ENCODE measurements at regions not wholly inside any gene's neighbourhood (a gene's known extent, or its start where the extent isn't known, plus 50 kb on each side); places are given as distances from the start of the nearest gene placed in this dataset.

DNA sequence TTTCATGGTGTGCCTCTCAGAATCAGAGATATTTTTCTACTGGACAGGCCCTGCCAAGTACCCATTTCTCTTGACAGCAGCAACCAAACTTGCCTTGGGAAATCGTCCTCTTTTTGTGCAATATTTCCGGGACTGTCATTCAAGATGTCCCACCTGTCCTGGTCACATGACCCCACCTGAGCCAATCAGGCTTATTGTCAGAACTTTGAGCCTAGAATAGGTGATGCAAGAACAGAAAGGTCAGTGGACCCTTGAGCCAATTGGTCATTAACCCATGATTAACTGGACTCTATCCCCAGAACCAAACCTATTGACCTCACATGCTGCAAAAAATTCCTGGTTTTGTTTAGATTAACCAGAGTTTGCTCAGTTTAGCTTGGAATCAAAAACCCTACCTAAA lies 108.3 kb upstream of the TOP1 start:
- Histone ChIP-seq H4K20me1 (ENCODE audit: control insufficient read depth, insufficient read depth, low read depth, low read length) (no peaks in the 10 kb centered on the region), H3K79me2 (ENCODE audit: control insufficient read depth, low read length) (no peaks in the 10 kb centered on the region), H3K27me3 (ENCODE audit: control insufficient read depth, low read length) (no peaks in the 10 kb centered on the region), H3K36me3 (ENCODE audit: control insufficient read depth, low read length) (no peaks in the 10 kb centered on the region; the same call in 1 of the 2 replicates), H3K4me1 (ENCODE audit: control insufficient read depth, low read length) (peaks cover 59% of the 10 kb centered on the region), H3F3A (ENCODE audit: control insufficient read depth, insufficient read depth) (peaks cover 9% of the 10 kb centered on the region), H3K4me2 (ENCODE audit: low read length) (no peak overlapping the region), H3K9me3 (ENCODE audit: control insufficient read depth, insufficient read depth, low read length) (no peaks in the 10 kb centered on the region), H3K4me3 (ENCODE audit: low read length) (no peak overlapping the region), H3K9me2 (replicated peaks; ENCODE audit: control insufficient read depth, low read length) (no peaks in the 10 kb centered on the region), H3K27ac (ENCODE audit: low read depth, low read length) (no peak overlapping the region)
- no peak for TF ChIP-seq CTCF (IDR thresholded peaks at IDR 0.05; ENCODE audit: low read depth, low read length, poor library complexity, severe bottlenecking)

GRCh38 chr20:40922865-40923264 lies 105.8 kb upstream of the TOP1 start:
- H3F3A ChIP-seq (ENCODE audit: control insufficient read depth, insufficient read depth) = peaks cover 28% of the 10 kb centered on the region
- no peaks in the 10 kb centered on the region for H3K27me3 ChIP-seq (ENCODE audit: control insufficient read depth, low read length)
- H3K27ac ChIP-seq (ENCODE audit: low read depth, low read length) = no peak overlapping the region
- H3K4me1 ChIP-seq (ENCODE audit: control insufficient read depth, low read length) = peaks cover 71% of the 10 kb centered on the region
- no peaks in the 10 kb centered on the region; the same call in 1 of the 2 replicates for H3K36me3 ChIP-seq (ENCODE audit: control insufficient read depth, low read length)
- H3K4me2 ChIP-seq (ENCODE audit: low read length) = peak overlapping the region; percentile 26
- TF ChIP-seq CTCF (IDR thresholded peaks at IDR 0.05; ENCODE audit: low read depth, low read length, poor library complexity, severe bottlenecking) = no peak
- no peak for TF ChIP-seq EZH2phosphoT487 (IDR thresholded peaks at IDR 0.05; ENCODE audit: borderline replicate concordance, low read length)
- H3K9me2 ChIP-seq (replicated peaks; ENCODE audit: control insufficient read depth, low read length) = no peaks in the 10 kb centered on the region
- no peaks in the 10 kb centered on the region for H3K79me2 ChIP-seq (ENCODE audit: control insufficient read depth, low read length)
- no peaks in the 10 kb centered on the region for H4K20me1 ChIP-seq (ENCODE audit: control insufficient read depth, insufficient read depth, low read depth, low read length)
- no peaks in the 10 kb centered on the region for H3K9me3 ChIP-seq (ENCODE audit: control insufficient read depth, insufficient read depth, low read length)
- H3K4me3 ChIP-seq (ENCODE audit: low read length) = no peak overlapping the region

DNA sequence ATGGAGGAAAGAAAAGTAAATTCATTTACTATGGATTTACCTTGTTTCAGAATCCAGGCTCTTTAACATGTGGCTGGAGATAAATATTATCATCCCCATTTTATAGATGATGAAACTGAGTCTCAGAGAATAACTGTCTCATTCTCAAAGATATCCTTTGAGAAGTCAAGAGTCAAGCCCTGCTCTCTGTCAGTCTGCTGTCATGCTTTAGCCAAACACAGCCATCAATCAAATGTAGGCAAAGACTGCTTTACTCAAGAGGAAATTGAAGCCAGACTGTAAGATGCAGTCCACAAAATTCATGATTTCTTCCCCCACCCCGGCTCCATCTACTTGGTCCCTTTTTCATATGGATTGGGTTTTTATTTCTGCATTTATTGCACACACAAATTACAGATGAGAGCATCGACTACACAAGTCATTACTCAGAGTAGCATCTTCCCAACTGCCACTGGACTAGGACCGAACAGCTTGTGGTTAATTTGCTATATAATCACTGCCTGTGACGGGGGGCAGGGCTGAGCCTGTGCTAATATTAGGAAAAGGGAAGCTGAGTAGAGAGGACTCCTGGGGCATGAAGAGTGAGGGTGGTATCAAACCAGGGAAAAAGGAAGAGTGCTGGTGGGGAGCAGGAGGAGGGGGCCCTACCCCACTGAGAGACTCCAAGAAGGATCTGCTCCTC lies 102.7 kb upstream of the TOP1 start:
- H3K9me2 ChIP-seq (replicated peaks; ENCODE audit: control insufficient read depth, low read length) = no peaks in the 10 kb centered on the region
- peaks cover 98% of the 10 kb centered on the region for H3K4me1 ChIP-seq (ENCODE audit: control insufficient read depth, low read length)
- no peaks in the 10 kb centered on the region for H3K27me3 ChIP-seq (ENCODE audit: control insufficient read depth, low read length)
- no peaks in the 10 kb centered on the region for H4K20me1 ChIP-seq (ENCODE audit: control insufficient read depth, insufficient read depth, low read depth, low read length)
- H3K4me3 ChIP-seq (ENCODE audit: low read length) = peak overlapping the region; percentile 44
- H3K9me3 ChIP-seq (ENCODE audit: control insufficient read depth, insufficient read depth, low read length) = no peaks in the 10 kb centered on the region
- no peaks in the 10 kb centered on the region for H3K79me2 ChIP-seq (ENCODE audit: control insufficient read depth, low read length)
- no peaks in the 10 kb centered on the region; the same call in none of the 2 replicates for H3K36me3 ChIP-seq (ENCODE audit: control insufficient read depth, low read length)
- peak overlapping the region; percentile 62 for H3K4me2 ChIP-seq (ENCODE audit: low read length)
- peak overlapping the region; percentile 100 for H3K27ac ChIP-seq (ENCODE audit: low read depth, low read length)
- TF ChIP-seq CTCF (IDR thresholded peaks at IDR 0.05; ENCODE audit: low read depth, low read length, poor library complexity, severe bottlenecking) = no peak
- TF ChIP-seq EZH2phosphoT487 (IDR thresholded peaks at IDR 0.05; ENCODE audit: borderline replicate concordance, low read length) = no peak
- H3F3A ChIP-seq (ENCODE audit: control insufficient read depth, insufficient read depth) = peaks cover 37% of the 10 kb centered on the region
